GM21390 (cell line): ENCODE measurements at regions not wholly inside any gene's neighbourhood (a gene's known extent, or its start where the extent isn't known, plus 50 kb on each side); places are given as distances from the start of the nearest gene placed in this dataset.

Source experiments
- ATAC-seq: cut with Tn5 transposase; IDR thresholded peaks from one replicate; pipeline ENCODE4 v1.9.1; 2021; ENCODE audit not compliant: unreplicated experiment

DNA sequence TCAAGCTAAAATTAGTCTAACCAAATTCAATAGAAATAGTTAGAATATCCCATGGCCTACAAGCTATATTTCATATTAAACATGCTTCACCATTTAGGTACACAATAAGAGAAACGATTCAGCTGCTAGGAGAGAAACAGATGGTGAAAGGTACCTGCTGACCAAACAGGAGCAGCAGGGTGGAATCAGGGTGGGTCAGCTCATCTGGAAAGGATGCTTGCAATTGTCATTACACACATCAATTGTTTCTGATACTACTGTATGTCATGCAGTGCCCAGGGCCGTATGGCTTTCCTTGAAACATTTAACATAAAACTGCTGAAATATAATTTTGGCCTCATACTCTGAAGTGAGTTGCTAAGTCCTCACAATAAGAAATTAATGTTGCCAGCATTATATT lies 776.0 kb downstream of the DACH1 start:
- no peak for ATAC-seq

DNA sequence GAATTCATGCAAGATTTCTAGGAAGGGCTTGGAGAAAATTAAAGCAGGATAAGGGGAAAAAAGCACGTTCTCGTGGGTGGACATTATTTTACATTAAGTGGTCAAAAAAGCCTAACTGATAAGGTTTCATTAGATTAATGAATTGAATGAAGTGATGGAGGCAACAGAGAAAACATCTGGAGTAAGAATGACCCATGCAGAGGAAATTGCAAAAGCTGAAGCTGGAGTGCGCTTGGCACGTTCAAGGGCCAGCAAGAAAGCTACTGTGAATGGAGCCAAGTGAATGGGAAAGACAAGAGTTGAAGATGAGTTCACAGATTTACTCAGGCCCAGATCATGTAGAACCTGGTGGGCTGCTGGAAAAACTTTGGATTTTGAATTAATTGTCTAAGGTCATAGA lies 777.9 kb downstream of the DACH1 start:
- no peak for ATAC-seq

DNA sequence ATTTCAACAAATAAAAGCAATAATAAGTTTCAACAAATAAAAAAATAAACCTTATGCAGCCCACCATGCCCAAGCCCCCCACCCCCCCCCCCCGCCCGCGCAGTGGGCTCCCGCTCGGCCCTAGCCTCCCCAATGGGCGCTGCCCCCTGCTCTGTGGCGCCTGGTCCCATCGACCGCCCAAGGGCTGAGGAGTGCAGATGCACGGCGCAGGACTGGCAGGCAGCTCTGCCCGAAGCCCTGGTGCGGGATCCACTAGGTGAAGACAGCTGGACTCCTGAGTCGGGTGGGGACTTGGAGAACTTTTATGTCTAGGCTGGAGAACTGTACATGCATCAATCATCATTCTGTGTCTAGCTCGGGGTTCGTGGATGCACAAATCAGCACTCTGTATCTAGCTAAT lies 779.6 kb downstream of the DACH1 start:
- ATAC-seq, result no peak

DNA sequence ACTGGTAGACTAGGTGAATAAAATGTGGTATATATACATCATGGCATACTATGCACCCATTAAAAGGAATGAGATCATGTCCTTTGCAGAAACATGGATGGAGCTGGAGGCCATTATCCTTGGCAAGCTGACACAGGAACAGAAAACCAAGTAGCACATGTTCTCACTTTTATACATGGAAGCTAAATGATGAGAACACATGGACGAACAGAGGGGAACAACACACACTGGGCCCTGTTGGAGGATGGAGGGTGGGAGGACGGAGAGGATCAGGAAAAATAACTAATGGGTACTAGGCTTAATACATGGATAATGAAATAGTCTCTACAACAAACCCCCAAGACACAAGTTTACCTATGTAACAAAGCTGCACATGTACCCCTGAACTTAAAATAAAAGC lies 780.0 kb downstream of the DACH1 start:
- ATAC-seq, result no peak

DNA sequence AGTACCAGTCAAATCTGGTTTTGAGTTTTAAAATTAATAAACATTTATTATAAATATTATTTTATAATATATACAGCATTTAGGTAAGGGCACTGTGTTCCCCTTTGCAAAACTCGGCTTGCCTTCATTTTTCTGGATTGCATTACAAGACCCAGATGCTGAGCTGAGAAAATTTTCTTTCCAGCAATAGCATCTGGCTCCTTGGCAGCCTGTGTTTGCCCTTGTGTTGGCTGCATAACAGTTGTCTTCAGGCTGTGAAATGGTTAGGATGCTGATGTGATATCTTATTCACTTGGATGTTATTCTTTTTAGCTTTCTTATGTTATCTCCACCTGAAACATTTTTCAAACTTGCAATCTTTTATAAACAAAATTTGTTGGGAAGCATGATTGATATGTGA lies 784.4 kb downstream of the DACH1 start:
- ATAC-seq, result no peak

DNA sequence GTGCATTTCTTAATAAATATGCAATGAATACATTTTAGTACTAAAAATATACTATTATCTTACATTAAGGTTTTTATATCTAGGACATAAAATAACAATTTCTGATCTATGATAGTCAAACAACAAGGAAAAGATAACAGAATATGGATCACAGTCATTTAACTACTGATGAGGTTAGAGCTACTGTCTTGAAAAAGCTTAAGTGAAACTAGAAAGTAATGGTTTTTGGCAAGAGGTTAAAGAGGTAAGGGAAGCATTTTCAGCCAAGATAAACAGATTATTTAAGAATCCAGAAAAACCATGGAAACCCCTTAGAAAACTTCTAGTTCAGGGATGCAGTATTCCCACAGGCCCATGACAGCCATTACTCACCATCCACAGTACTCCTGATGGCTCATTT lies 787.4 kb downstream of the DACH1 start:
- peak; percentile 67 for ATAC-seq

GRCh38 chr13:71068041-71068440 lies 799.0 kb downstream of the DACH1 start:
- no peak for ATAC-seq

DNA sequence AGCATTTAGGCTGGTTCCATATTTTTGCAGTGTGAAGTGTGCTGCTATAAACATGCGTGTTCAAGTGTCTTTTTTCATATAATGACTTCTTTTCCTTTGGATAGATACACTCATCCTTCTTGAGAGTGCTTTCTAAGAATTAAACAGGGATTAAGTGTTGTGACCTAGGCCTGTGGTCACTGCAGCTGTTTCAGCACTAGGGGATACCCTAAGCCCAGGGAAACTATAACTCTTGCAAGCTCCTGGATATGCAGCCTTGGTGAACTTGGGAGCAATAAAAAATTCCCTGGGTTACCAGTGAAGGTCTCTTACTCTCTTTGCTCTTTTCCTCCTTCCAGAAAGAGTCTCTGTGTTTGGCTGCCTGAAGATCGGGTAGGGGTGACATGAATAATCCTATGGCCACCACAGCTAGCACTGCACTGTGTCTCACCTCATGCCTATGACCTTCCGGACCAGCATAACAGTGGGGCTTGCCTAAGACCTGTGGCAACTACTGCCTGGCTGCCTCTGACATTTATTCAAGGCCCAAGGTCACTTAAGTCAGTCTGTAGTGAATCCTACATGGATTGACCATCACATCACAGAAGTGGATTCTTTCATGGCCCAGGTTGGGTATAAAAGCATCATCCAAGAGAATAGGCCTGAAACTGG lies 799.7 kb downstream of the DACH1 start:
- ATAC-seq, result no peak

GRCh38 chr13:71056581-71056980 lies 810.4 kb downstream of the DACH1 start:
- no peak for ATAC-seq

DNA sequence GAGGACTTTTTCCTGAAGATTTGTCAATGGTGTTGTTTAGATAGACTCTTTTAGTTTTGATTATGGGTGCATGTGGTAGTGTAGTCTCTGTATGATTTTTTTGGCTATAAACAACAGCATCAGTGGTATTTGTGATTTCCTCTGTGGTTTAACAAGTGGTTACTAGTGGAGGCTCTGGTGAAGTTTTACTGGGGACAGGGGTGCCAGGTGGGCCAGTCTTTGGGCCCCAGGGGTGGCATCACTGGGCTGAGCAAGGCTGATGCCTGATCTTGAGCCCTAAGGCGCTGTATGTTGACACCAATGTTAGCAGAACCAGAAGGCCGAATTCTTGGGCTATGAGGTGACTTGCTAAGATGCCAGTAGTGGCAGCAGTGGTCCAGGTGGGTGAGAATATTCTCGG lies 811.4 kb downstream of the DACH1 start:
- ATAC-seq, result no peak

GRCh38 chr13:71055047-71055446 lies 812.0 kb downstream of the DACH1 start:
- ATAC-seq, result no peak

DNA sequence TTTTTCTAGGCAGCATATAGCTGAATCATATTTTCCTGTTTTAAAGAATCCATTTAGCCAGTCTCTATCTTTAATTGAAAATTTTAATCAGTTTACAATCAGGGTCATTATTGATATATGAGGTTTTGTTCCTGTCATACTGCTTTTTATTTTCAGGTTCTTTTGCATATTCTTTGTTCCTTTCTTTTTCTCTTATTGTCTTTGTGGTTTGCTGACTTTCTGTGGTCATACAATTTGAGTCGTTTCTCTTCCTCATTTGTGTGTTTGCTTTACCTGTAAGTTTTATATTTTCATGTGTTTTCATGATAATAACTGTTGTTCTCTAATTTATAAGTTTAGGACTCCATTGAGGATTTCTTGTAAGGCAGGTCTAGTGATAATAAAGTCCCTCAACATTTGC lies 812.6 kb downstream of the DACH1 start:
- ATAC-seq, result peak; percentile 89

GRCh38 chr13:71051573-71051972 lies 815.4 kb downstream of the DACH1 start:
- no peak for ATAC-seq

DNA sequence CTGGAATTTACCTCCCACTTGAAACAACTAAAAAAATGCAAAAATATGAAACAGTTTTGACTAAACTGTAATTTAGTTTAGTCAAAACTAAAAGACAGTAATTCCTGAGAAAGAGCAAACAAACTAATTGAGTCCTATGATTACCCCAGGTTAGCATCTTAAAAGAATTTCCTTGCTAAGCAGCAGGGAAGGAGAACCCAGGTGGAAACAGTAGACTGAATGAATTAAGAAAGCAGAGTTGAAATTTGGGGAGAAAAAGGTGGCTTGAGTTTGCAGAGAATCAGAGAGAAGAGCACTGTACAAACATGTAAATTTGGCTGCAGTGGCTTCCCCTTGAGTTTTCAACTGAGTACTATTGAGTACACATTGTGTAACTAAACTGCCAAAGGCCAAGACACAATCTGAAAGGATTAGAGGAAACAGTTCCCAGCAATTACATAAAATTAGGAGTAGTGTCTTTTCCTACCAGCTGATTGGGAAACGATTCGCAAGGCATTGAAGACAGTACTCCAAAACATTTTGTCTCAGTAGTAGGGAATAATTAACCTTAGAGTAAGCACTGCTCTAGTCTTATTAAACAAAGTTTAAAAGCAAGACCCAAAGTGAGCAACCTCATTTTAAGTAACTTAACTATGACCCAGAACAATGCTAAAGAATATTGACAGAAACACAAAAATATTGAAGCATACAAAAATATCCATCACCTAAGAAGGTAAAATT lies 820.5 kb downstream of the DACH1 start:
- ATAC-seq, result no peak

GRCh38 chr13:71045101-71045500 lies 821.9 kb downstream of the DACH1 start:
- no peak for ATAC-seq

GRCh38 chr13:71039440-71039839 lies 827.6 kb downstream of the DACH1 start:
- no peak for ATAC-seq

GRCh38 chr13:71034018-71034417 lies 833.0 kb downstream of the DACH1 start:
- ATAC-seq, result no peak

- no peak for ATAC-seq
These were observed 834.0 kb downstream of the DACH1 start for GRCh38 chr13:71033026-71033425.

DNA sequence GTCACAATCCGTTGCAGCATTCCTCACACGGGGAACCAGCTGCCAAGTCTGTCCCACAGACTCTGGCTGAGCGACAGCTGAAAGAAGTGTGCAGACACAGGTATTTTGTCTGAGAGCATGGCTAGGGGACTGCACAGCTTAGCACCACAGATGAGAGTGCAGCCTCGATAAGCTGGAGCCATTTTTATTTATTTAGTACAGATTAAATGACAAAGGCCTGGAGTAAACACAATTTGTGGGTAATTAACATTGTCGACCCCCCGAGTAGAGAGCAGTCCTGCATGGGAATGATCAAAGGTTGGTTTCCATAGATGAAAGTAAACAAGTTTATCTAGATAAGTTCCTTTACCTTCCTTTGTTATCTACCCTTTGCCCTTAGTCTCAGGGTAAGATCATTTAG lies 836.2 kb downstream of the DACH1 start:
- no peak for ATAC-seq

DNA sequence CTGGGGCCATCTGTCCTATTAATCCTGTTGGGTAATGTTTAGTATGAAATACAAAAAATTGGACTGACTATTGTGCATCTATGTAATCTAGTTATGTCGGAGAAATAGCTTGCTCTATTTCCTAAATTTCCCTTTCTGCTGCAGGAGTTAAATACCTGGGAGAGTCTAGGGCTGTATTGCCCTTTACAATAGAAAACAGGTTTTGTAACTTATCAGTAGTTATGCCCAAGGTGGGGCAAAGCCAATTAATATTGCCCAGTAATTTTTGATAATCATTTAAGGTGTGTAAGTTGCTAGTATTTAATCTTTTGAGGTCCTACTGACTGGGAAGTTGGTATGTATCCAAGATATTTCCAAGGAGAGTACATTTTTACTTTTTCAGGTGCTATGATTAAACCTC lies 838.1 kb downstream of the DACH1 start:
- no peak for ATAC-seq

DNA sequence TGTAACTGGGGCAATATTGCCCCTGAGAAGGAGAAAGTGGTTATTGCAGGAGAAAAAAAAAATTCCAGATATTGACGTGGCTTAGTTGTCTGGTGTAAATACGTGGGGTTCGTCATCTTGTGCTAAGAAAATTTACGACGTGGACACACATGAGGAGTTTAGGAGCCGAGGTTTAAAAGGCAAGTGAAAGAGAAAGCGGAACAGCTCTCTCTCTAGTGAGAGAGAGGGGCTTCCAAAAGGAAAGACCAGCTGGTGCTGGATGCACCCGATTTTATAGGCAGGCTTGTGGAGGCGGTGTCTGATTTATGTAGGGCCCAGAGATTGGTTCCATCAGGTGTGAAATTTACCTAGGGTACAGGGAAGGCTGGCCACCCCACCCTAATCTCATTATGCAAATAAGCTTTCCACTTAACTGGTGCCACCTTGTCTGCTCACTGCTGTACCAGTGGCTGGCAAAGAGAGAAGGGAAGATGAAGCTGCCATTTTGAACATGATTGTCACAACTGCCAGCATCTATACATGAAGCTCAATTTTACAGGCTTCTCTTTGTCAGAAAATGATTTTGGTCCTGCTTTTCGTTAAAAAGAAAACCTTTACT lies 845.1 kb downstream of the DACH1 start:
- peak; percentile 75 for ATAC-seq

GRCh38 chr13:71018995-71019394 lies 848.0 kb downstream of the DACH1 start:
- no peak for ATAC-seq

- ATAC-seq, result no peak
These were observed 848.5 kb downstream of the DACH1 start for GRCh38 chr13:71018544-71018943.
